ENCODE measurements at regions not wholly inside any gene's neighbourhood (a gene's known extent, or its start where the extent isn't known, plus 50 kb on each side); places are given as distances from the start of the nearest gene placed in this dataset.
"Not testable (repeated sequence)": the region's sequence is repeated elsewhere in the genome, so short reads cannot be mapped to it uniquely, and the experiment has no call there.

DNA sequence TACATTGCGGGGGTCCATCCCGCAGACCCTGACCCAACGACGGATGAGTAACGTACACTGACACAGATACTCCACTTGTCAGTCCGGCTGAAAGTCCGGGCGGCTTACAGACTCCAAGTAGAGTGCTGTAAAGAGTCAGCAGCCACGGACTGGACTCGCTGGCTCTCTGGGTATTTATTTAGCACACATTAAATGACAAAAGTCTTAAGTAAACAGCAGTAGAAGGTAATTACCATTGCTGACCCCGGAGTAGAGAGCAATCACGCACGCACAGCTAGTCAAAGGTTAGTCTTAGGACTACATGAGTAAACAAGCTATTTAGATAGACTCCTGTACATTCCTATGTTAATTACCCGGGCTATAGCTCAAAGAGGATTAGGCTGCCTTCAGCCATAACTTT is 780.9 kb downstream of the RPS29 start:
- DNase-seq = no peak

DNA sequence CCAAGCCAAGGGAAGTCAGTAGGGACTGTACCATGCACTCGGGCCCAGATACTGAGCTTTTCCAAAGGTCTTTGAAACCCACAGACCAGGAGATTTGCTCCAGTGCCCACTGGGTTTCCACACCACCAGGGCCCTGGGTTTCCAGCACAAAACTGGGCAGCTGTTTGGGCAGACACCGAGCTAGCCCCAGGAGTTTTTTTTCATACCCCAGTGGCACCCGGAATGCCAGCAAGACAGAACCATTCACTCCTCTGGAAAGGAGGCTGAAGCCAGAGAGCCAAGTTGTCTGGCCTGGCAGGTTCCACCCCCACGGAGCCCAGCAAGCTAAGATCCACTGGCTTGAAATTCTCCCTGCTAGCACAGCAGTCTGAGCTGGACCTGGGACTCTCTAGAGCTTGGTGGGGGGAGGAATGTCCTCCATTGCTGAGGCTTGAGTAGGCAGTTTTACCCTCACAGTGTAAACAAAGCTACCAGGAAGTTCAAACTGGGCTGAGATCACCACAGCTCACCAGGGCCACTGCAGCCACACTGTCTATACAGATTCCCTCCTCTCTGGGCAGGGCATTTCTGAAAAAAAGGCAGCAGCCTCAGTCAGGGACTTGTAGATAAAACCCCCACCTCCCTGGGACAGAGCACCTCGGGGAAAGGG is 793.7 kb downstream of the RPS29 start:
- no peak for DNase-seq

DNA sequence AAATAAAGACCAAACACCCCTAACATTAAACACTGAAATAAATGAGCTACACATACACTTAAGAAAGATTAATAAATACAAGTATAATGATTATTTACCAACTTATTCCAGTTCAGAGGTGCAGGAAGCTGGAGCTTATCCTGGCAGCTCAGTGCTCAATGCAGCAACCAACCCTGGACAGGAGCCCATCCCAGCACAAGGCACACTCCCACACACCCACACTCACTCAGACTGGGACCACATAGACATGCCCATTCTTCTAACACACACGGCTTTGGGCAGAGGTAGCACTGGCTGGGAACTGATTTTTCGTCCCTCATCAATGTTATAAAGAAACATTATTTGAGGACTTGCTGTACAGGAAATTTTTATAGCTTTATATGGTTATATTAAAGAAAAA is 797.4 kb downstream of the RPS29 start:
- DNase-seq = no peak

GRCh38 chr14:48786498-48786897 is 799.7 kb downstream of the RPS29 start:
- no peak for DNase-seq

- no peak for DNase-seq
These were observed 814.5 kb downstream of the RPS29 start for GRCh38 chr14:48771717-48772116.

DNA sequence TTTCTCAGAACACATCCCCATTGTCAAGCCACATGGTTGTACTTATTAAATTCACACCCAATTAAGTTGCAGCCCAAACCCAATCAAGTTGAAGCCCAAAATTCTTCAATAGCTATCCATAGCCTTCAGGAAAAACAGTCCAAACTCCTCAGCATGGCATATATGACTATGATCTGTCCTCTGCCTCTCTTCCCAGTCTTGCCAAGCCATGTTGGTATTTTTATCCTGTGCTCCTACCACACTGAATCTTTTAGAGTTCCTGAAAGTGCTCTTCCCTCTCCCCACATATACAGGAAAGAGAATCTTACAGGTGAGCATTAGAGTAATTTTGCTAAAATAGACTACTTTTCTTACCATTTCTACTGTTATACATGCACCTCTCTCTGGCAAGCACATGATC is 834.9 kb downstream of the RPS29 start:
- no peak for DNase-seq

- no peak for DNase-seq
These were observed 838.0 kb downstream of the RPS29 start for GRCh38 chr14:48748151-48748675.

- DNase-seq = no peak
These were observed 838.6 kb downstream of the RPS29 start for GRCh38 chr14:48747561-48748089.

DNA sequence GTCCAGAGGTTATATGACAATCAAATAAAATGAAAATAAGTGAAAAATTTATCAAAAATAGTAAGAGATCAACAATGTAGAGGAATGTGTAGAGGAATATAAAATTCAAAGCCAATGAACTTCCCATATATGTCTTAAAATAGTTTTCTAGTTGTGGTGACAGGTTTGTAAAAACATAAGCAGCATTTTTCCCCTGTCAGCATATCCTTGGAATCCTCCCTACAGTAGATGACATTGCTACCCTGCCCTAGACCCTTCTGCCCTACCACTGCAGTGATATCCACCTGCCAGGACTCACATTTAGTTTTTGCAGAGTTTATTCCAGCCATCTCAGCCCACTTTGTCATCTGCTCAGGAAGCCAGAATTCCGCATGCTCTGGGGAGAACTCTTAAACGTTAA is 842.0 kb downstream of the RPS29 start:
- no peak for DNase-seq

DNA sequence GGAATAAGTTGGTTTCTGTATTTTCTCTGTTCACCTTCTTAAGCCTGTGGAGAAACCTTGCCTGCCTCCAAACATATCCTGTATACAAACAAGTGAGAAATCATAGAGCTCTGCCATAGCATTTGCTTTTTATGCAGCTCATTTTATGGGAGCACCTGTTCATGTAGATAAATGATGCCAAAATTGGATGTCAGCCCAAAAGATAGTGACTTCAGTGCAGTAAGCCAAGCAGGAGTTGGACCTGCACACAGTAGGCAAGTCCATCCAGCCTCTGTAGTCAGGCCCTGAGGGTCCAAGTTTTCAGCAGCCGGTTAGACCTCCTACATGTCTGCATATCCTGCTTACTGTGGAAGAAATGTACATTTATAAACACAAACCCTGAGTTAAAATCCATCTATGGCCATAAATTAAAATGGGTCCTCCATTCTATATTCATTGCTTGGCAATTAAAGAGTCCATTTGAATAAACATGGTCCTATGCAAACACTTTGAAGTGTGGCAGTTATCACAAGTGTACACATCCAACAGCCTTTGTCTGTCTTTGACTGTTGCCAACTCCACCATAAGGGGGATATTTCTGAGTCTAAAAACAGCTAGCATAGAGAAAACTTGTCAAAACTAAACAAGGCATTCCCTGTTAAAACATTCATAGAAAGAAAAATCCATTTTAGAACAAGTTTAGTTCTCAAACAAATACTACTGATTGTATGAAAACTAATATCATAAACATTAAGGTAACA is 847.8 kb downstream of the RPS29 start:
- DNase-seq = no peak

DNA sequence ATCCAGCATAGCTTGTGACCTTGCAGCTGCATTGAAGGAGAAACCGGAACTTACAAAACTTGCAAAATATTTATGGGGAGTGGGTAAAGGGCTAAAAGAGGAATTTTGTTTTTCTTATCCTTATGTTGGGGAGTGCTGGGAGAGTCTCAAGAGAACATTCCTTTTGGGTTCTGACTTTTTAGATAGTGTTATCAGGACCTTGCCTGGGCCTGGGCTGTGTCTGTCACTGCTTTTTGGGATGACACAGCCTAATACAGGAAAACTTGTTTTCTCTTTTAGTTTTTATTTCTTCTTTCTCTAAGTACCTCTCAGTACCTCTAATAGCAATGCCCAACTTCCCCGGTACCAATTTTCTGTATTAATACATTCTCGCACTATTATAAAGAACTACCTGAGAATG is 850.6 kb downstream of the RPS29 start:
- DNase-seq = no peak

DNA sequence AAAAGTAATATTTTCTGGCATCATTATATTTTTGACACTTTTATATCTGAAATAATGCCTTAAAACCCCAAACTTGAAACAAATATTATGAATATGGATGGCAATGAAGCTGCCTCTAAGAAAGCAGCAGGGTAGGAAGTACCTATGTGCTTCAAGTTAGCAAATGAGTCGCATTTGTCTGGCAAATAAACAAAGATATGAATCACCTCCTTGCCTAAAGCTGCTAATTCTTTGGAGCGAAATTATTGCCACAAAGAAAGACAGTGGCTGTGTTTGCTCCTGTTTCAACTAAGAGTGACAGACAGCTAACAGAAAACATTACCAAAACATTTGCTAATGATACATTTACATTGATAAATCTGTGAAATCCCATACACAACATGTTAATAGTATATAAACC is 854.9 kb downstream of the RPS29 start:
- DNase-seq = no peak

GRCh38 chr14:48726080-48726642 is 860.0 kb downstream of the RPS29 start:
- DNase-seq = no peak

GRCh38 chr14:48725051-48725734 is 861.0 kb downstream of the RPS29 start:
- no peak for DNase-seq

DNA sequence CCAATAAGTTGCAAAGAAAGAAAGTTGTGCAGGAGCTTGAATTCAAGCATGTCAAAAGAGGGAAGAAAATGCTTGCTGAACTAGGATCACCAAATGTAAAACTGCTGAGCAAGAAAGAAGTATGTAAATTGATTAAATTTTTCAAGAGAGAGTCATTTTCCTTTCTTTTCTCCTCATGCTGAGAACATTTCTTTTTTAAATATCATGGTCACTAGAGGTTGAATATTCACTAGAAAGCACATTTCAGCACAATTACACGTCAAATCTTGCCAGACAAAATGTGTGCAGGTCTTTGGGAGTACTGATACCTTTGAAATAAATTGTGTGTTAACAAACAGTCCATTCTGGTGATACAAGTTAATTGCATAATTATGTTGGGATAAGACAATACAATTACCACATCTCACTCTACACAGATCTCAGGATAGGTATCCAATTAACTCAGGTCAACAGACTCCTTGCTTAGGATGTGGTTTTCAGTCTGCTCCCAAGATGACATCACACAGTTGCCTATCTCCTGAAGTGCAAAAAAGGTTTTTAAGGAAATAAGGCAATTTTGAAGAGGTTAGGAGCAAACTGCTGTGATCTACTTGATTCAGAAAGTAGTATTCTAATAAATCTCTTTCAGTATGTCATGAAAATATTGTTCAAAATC is 862.2 kb downstream of the RPS29 start:
- DNase-seq = no peak

DNA sequence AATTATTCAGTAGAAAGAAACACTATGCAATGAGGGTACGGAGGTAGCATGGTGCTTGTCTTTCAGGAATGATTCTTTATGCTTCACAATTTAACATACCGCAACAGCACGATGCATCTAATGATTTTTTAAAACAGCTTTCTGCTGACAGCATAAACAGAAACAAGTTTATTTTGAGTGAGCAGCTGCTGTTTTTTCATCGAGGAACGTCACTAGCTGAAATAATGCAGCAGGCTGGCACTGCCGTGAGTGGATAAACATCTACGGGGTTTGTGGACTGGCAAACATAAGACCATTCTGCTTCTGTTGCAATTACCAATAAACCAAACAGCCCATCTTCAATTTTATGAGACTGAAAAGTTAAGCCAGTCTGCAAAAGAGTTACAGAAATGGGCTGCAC is 871.8 kb downstream of the RPS29 start:
- DNase-seq = no peak

DNA sequence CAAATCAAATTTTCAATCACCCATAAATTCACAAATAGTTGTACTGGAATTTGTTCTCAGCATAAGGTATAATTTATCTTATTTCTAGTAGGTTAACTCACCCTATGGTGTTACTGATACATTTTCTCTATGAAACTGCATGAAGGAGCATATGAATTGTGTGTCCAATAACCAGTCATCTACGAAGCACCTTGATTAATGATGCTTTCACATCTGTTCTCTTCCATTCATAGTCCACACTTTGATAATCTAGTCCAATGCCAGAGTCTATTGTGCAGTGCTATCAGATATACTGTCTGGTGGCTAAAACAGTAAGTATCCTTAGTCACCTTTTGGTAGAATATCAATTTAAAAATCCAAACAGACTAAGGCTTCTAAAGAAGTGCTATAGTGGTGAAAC is 876.0 kb downstream of the RPS29 start:
- DNase-seq = no peak

- DNase-seq = no peak
These were observed 876.8 kb downstream of the RPS29 start for GRCh38 chr14:48709277-48709785.

GRCh38 chr14:48704639-48705038 is 881.5 kb downstream of the RPS29 start:
- no peak for DNase-seq

DNA sequence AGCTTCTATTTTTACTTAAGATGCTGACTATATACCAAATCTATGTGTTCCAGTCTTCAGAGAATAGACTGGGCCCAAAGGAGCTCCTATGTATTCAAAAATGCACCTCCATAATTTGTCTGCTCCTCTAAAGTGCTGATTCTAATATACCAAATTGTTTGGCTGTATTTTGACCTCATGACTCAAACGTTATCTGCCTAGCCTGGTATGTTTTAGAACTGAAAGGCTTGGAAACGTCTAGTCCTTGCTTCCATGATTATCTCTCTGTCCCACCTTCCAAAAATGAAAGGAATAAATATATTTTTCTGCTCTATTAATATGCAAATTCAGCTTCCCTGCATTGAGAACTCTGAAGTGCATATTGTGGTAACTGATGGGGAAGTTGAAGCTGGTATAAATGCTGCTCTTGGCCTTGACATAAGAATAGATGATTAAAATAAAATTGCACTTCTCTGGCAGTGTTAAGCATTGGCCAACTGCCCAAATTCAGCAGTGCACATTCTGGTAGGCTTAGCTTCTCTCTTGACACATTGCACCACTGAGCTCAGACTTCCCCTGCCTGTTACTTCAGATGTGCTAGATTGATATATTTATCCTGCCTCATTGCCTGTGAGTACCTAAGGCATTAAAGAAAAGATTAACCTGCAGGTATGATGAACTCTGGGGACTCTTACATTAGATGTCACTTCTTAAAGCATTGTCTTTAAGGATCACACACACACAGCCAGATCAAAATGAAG is 882.3 kb downstream of the RPS29 start:
- DNase-seq = no peak

DNA sequence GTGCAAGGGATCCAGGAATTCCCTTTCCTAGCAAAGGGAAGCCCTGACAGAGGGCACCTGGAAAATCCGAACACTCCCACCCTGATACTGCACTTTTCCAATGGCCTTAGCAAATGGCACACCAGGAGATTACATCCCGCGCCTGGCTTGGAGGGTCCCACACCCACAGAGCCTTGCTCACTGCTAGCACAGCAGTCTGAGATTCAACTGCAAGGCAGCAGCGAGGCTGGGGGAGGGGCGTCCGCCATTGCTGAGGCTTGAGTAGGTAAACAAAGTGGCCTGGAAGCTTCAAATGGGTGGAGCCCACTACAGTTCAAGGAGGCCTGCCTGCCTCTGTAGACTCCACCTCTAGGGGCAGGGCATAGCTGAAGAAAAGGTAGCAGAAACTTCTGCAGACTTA is 888.8 kb downstream of the RPS29 start:
- DNase-seq = not testable (repeated sequence)

DNA sequence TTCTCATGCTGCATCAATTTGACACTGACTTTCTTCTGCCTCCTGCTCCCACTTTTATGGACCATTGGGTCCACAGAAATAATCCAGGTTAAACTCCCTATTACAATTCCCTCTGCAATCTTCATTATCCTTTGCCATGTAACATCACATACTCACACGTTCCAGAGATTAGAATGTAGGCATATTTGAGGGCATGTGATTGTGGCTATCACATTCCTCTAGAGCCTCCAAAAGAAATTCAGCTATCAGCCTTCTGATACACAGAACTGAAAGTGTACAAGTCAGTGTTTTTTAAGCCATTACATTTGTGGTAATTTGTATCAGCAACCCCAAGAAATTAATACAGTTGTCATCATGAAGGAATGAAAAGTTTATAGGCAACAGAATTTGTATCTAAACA is 892.4 kb downstream of the RPS29 start:
- no peak for DNase-seq
